ENCODE measurements at regions not wholly inside any gene's neighbourhood (a gene's known extent, or its start where the extent isn't known, plus 50 kb on each side); places are given as distances from the start of the nearest gene placed in this dataset.

GRCh38 chr17:77418609-77419008 lies 277.8 kb downstream of the SEC14L1 start:
- in situ Hi-C loops (cut with MboI) (no loop called here), intact Hi-C loops (cut with micrococcal nuclease) (no loop called here)
- Histone ChIP-seq H3K4me3 (no peak overlapping the region), H3K4me1 (replicated peaks in 1 of 2; ENCODE audit: control insufficient read depth in 2 of 2, insufficient read depth in 2 of 2, low read length in 2 of 2) (peaks cover 26 to 55% of the 10 kb centered on the region in 2 experiments), H4K20me1 (replicated peaks; ENCODE audit: control insufficient read depth, insufficient read depth, low read length) (peaks cover 44% of the 10 kb centered on the region), H3K27ac (ENCODE audit: extremely low read depth, low read depth, low read length) (no peak overlapping the region), H3K9ac (ENCODE audit: insufficient read depth in 1 of 2, low read depth in 2 of 2, low read length in 2 of 2) (peak overlapping the region in 1 of 2 experiments; percentile 53; a peak in 1 of 4 replicates), H3K9me3 (replicated peaks; ENCODE audit: control insufficient read depth, insufficient read depth, low read depth, low read length) (no peaks in the 10 kb centered on the region), H3K36me3 (ENCODE audit: control insufficient read depth, insufficient read depth, low read length) (peaks cover 10% of the 10 kb centered on the region; the same call in 1 of the 3 replicates), H3K4me2 (ENCODE audit: insufficient read depth, low read length) (no peak overlapping the region), H3K27me3 (ENCODE audit: control insufficient read depth in 2 of 2, insufficient read depth in 2 of 2, low read length in 2 of 2) (no peaks in the 10 kb centered on the region), H3K79me2 (ENCODE audit: control insufficient read depth, insufficient read depth, low read length) (peaks cover 20% of the 10 kb centered on the region), H2AFZ (ENCODE audit: low read depth, low read length) (no peak overlapping the region), H3K9me1 (ENCODE audit: control insufficient read depth, insufficient read depth, low read length) (peaks cover 10% of the 10 kb centered on the region)
- DNase-seq (ENCODE audit: extremely low read depth in 1 of 4, low spot score in 3 of 4): no peak
- 81% methylated on average over 9 of the region's 12 CpGs for WGBS (ENCODE audit: insufficient coverage, low coverage, missing lambda C conversion rate)
- ChIA-PET POLR2A (interaction anchor here (1.0 kb wide), 1 partner anchor 9 kb away, joined by 3 read pairs; no protein-coding TSS in a partner anchor), CTCF (ENCODE audit: low intra/inter-chr PET ratio) (no interaction called here)
- BruUV-seq (replicated peaks): no TSS peak
- FAIRE-seq: no peak
- no peak for ATAC-seq
- TF ChIP-seq, protein P1, sequence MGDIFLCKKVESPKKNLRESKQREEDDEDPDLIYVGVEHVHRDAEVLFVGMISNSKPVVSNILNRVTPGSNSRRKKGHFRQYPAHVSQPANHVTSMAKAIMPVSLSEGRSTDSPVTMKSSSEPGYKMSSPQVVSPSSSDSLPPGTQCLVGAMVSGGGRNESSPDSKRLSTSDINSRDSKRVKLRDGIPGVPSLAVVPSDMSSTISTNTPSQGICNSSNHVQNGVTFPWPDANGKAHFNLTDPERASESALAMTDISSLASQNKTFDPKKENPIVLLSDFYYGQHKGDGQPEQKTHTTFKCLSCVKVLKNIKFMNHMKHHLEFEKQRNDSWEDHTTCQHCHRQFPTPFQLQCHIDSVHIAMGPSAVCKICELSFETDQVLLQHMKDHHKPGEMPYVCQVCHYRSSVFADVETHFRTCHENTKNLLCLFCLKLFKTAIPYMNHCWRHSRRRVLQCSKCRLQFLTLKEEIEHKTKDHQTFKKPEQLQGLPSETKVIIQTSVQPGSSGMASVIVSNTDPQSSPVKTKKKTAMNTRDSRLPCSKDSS (IDR thresholded peaks at IDR 0.05; ENCODE audit: low read depth, partially characterized antibody): no peak
- no peak for TF ChIP-seq ZNF75A (CRISPR knock-in tag; IDR thresholded peaks at IDR 0.05)
- no peak for TF ChIP-seq ZNF143 (CRISPR knock-in tag; IDR thresholded peaks at IDR 0.05)
- TF ChIP-seq, protein P2, sequence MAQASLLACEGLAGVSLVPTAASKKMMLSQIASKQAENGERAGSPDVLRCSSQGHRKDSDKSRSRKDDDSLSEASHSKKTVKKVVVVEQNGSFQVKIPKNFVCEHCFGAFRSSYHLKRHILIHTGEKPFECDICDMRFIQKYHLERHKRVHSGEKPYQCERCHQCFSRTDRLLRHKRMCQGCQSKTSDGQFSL (CRISPR knock-in tag; IDR thresholded peaks at IDR 0.05): no peak
- TF ChIP-seq, protein P2 (tag; IDR thresholded peaks at IDR 0.05): no peak
- no peak for TF ChIP-seq ZNF778 (CRISPR knock-in tag; IDR thresholded peaks at IDR 0.05)
- TF ChIP-seq CBX8 (IDR thresholded peaks at IDR 0.05; ENCODE audit: borderline replicate concordance, extremely low read depth, low read depth, low read length, poor library complexity, severe bottlenecking): no peak
- no peak for TF ChIP-seq TARDBP (IDR thresholded peaks at IDR 0.05)
- TF ChIP-seq ZNF282 (CRISPR knock-in tag; IDR thresholded peaks at IDR 0.05): no peak
- TF ChIP-seq FOXK1 (CRISPR knock-in tag; IDR thresholded peaks at IDR 0.05; ENCODE audit: borderline replicate concordance): no peak
- no peak for TF ChIP-seq ZKSCAN8 (CRISPR knock-in tag; IDR thresholded peaks at IDR 0.05)
